Stimulated activated CD4-positive, alpha-beta T cell treated with anti-CD3 and anti-CD28 coated beads, Interleukin-4, amount 100 ng/mL, for 4 hours (primary cell): ENCODE measurements at regions not wholly inside any gene's neighbourhood (a gene's known extent, or its start where the extent isn't known, plus 50 kb on each side); places are given as distances from the start of the nearest gene placed in this dataset.

ENCODE experiments used
- DNase-seq, 2 experiments: peaks; one replicate each; pipeline ENCODE4 v3.0.0-alpha.2; 2020

DNA sequence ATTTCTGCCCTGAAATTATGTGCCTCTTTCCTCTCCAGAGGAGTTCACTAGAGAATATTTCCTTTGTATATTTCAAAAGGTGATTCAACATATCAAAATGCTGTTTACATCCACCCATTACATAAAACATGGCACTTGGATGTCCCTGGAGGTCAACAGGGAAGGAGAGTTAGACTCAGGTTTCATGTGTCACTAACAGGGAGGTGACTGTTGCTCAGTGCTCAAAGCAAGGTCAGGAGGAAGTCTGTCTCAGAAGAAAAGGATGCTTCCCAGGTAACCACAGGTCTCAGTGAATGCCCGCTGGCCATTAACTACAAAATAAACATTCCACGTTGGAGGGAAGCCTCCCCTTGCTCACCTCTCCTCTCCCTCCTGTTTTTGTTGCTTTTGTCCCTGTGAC, 198.6 kb downstream of the AXIN2 start:
- DNase-seq: no peak

DNA sequence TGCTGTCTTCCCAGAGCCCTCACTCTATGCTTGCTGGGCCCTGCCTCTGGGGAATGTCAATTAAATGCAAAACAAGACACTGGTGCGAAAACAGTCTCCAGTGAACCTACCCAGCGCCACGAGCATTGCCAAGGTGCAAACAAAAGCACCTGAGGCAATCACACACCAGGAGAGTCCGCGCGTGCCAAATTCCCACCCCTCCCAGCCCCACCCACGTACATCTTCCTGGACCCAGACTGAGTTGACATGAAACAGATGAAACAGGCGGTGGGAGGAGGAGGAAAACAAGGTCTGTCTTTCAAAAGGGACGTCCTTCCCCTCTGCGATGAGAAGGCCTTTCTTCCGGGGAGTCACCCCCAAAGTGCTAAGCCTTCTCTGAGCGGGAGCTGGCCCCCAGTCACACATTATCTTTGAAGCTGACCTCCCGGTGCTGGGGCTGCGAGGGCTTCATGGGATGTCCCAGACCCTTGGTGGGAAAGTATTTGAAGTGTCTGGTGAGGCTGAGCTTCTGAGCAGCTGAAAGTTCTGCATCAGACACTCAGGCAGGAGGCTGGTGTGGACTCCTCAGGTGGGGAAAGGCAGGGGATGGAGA, 200.4 kb downstream of the AXIN2 start:
- DNase-seq: no peak

DNA sequence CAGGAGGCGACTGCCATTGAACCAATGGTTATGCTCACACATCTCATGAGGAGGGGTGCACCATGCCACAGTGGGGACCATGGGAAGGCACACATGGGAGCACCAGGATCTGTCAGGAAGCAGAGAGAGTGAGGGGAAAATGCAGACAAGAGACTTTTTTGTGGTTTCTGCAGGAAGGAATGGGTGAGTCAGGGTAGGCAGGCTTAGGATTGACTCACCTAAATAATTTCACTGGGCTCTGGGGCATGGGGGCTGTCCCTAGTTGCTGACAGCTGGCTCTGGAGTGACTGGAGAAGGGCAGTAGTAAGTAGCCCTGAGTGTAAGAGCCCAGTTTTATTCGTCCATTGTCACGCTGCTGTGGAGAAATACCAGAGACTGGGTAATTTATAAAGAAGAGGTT, 202.4 kb downstream of the AXIN2 start:
- DNase-seq: no peak

GRCh38 chr17:65356536-65356935, 204.9 kb downstream of the AXIN2 start:
- no peak for DNase-seq

DNA sequence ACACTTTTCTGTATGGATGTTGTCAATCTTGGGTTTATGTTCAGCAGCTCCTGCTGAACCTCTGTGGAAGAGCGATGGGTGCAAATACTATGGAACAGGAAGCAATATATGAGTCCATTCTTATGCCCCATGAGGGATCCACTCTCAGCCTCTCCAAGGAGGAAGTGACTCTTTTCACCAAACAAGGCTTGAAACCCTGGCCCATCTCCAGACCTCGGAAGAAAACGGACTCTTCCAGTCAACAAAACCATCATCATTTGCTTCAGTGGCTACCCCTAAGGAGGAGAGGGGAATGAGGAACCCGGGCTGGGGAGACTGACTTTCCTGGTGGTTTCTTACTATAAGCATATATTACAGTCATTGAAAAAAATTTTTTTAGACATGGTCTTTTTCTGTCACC, 206.2 kb downstream of the AXIN2 start:
- DNase-seq: no peak

- no peak for DNase-seq
Measured at GRCh38 chr17:65349916-65350315, 211.5 kb downstream of the AXIN2 start.

GRCh38 chr17:65346166-65346565, 209.0 kb downstream of the RGS9 start:
- DNase-seq: no peak

DNA sequence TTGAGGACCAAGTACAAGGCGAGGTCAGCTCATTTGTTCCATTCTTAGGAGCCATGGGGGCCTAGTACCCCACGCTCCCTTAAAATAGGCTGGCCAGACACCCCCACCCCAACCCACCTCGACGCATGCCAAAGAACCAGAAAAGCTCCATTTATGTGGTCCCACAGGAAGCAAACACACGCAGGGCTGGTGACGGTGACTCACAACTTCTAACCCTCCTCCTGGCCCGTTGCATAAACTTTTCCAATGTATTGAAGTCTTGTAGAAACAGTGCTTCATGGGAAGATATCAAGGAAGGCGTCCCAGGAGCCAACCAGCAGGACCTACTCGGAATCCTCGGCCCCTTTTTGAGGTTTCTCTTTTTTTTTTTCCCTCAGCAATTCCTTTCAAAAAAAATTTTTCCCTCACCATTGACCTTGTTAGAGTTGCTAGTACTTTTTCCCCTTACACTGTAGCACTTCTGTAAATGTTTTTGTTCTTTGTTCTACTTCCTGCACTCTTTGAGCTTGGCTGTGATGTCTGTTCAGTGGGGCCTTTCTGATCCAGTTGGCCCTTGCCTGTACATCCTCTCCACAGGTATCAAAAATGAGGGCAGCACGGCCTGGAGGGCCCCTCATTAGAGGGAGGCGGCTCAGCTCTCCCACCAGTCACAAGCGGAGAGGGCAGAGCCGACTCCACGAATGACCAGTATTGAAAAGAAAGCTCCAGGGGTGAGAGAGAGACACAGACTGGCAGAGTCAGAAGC, 208.3 kb downstream of the RGS9 start:
- DNase-seq: peak; percentile 11 to 65

DNA sequence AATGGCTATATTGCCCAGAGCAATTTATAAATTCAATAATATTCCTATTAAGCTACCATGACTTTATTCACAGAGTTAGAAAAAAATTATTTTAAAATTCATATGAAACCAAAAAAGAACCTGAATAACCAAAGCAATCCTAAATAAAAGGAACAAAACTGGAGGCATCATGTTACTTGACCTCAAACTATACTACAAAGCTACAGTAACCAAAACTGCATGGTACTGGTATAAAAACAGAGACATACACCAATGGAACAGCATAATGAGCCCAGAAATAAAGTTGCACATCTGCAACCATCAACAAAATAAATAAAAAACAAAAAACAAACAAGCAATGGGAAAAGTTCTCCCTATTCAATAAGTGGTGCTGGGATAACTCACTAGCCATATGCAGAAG, 203.2 kb downstream of the RGS9 start:
- DNase-seq: no peak

DNA sequence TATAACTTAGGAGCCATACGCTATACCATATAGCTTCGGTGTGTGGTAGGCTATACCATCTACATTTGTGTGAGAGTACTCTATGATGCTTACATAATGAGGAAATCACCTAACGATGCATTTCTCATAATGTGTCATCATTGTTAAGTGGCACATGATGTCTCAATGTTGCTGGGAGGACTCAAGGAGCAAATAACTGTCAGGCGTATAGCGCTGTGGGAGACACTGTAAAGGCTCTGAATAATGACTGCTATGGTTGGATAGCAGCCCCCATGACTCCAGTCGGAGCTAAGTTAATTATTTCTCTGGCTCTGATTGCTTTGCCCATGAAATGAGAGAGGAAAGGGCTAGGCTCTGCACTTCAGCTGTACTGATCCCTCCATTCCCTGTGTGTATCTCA, 197.2 kb downstream of the RGS9 start:
- no peak for DNase-seq

GRCh38 chr17:65332779-65333178, 195.6 kb downstream of the RGS9 start:
- no peak for DNase-seq

GRCh38 chr17:65332375-65332774, 195.2 kb downstream of the RGS9 start:
- no peak for DNase-seq

DNA sequence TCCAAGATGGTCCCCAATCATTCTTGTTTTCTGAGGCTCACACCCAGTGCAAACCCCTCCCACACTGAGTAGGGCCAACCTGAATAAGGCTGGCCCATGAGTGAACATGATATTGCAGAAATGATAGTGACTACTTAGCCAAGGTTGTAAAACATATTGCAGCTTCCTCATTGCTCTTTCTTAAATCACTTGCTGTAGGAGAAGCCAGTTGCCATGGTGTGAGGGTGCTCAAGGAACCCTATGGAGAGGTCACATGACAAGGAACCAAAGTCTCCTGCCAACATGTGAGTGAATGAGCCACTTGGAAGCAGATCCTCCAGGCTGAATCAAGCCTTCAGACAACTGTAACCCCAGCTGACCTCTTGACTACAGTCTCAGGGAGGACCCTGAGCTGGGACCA, 191.4 kb downstream of the RGS9 start:
- DNase-seq: no peak

- DNase-seq: no peak
Measured at GRCh38 chr17:65324611-65325342, 187.6 kb downstream of the RGS9 start.

- no peak for DNase-seq
Measured at GRCh38 chr17:65323049-65323448, 185.9 kb downstream of the RGS9 start.

GRCh38 chr17:65320820-65321219, 183.7 kb downstream of the RGS9 start:
- no peak for DNase-seq

GRCh38 chr17:65314212-65314611, 177.0 kb downstream of the RGS9 start:
- no peak for DNase-seq

GRCh38 chr17:65312718-65313377, 175.7 kb downstream of the RGS9 start:
- DNase-seq: no peak

GRCh38 chr17:65311261-65311660, 174.1 kb downstream of the RGS9 start:
- no peak for DNase-seq

- DNase-seq: no peak
Measured at GRCh38 chr17:65307961-65308316, 170.8 kb downstream of the RGS9 start.

- no peak for DNase-seq
Measured at GRCh38 chr17:65307081-65307960, 170.2 kb downstream of the RGS9 start.

GRCh38 chr17:65305778-65306177, 168.6 kb downstream of the RGS9 start:
- no peak for DNase-seq

DNA sequence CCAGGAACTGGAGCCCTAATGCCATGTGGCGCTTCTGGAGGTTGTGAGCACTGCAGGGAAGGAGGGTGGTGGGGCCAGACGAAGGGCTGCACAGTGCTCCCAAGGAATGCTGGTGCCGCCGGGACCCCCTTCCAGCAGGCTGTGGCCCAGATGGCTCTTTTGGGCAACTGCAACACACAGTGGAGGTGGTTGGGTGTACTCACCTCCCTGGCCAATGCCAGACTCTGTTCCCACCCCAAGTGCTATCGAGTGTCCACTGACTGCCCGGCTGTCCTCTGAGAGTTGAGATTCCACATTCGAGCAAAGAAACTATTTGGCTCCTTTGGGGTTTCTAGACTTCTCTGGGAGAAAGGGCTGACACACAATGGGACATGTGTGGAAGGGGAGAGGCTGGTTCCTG, 167.9 kb downstream of the RGS9 start:
- no peak for DNase-seq
